ENCODE measurements at regions not wholly inside any gene's neighbourhood (a gene's known extent, or its start where the extent isn't known, plus 50 kb on each side); places are given as distances from the start of the nearest gene placed in this dataset.

GRCh38 chr2:82525744-82526143 is 1933.3 kb downstream of the SUCLG1 start:
- no peaks in the 10 kb centered on the region for H3K27me3 ChIP-seq (ENCODE audit: low read depth)
- no peak for DNase-seq
- H3K9me3 ChIP-seq (replicated peaks), result peaks cover 3% of the 10 kb centered on the region
- H3K4me1 ChIP-seq, result no peaks in the 10 kb centered on the region
- intact Hi-C loops (cut with micrococcal nuclease), result no loop called here
- TF ChIP-seq CTCF (IDR thresholded peaks at IDR 0.05; ENCODE audit: borderline replicate concordance), result no peak
- no peak overlapping the region for H3K4me3 ChIP-seq
- H3K36me3 ChIP-seq, result no peaks in the 10 kb centered on the region
- no peak overlapping the region for H3K27ac ChIP-seq (replicated peaks)

GRCh38 chr2:82524826-82525225 is 1934.3 kb downstream of the SUCLG1 start:
- intact Hi-C loops (cut with micrococcal nuclease), result no loop called here
- Histone ChIP-seq H3K9me3 (replicated peaks) (peaks cover 3% of the 10 kb centered on the region), H3K36me3 (no peaks in the 10 kb centered on the region), H3K4me1 (no peaks in the 10 kb centered on the region), H3K27me3 (ENCODE audit: low read depth) (no peaks in the 10 kb centered on the region), H3K4me3 (no peak overlapping the region), H3K27ac (replicated peaks) (no peak overlapping the region)
- no peak for TF ChIP-seq CTCF (IDR thresholded peaks at IDR 0.05; ENCODE audit: borderline replicate concordance)
- no peak for DNase-seq

- Histone ChIP-seq H3K4me1 (no peaks in the 10 kb centered on the region), H3K27ac (replicated peaks) (no peak overlapping the region), H3K4me3 (no peak overlapping the region), H3K36me3 (no peaks in the 10 kb centered on the region), H3K27me3 (ENCODE audit: low read depth) (no peaks in the 10 kb centered on the region), H3K9me3 (replicated peaks) (no peaks in the 10 kb centered on the region)
- intact Hi-C loops (cut with micrococcal nuclease), result no loop called here
- no peak for DNase-seq
- no peak for TF ChIP-seq CTCF (IDR thresholded peaks at IDR 0.05; ENCODE audit: borderline replicate concordance)
These were observed 1947.2 kb downstream of the SUCLG1 start for GRCh38 chr2:82511894-82512293.

- H3K27me3 ChIP-seq (ENCODE audit: low read depth), result no peaks in the 10 kb centered on the region
- H3K4me1 ChIP-seq, result no peaks in the 10 kb centered on the region
- peaks cover 4% of the 10 kb centered on the region for H3K9me3 ChIP-seq (replicated peaks)
- intact Hi-C loops (cut with micrococcal nuclease), result no loop called here
- no peak for DNase-seq
- no peak overlapping the region for H3K27ac ChIP-seq (replicated peaks)
- H3K36me3 ChIP-seq, result no peaks in the 10 kb centered on the region
- no peak overlapping the region for H3K4me3 ChIP-seq
- TF ChIP-seq CTCF (IDR thresholded peaks at IDR 0.05; ENCODE audit: borderline replicate concordance), result no peak
These were observed 1950.4 kb downstream of the SUCLG1 start for GRCh38 chr2:82508702-82509101.

- intact Hi-C loops (cut with micrococcal nuclease), result no loop called here
- Histone ChIP-seq H3K36me3 (no peaks in the 10 kb centered on the region), H3K4me1 (no peaks in the 10 kb centered on the region), H3K27ac (replicated peaks) (no peak overlapping the region), H3K27me3 (ENCODE audit: low read depth) (no peaks in the 10 kb centered on the region), H3K9me3 (replicated peaks) (peaks cover 9% of the 10 kb centered on the region), H3K4me3 (no peak overlapping the region)
- no peak for DNase-seq
- no peak for TF ChIP-seq CTCF (IDR thresholded peaks at IDR 0.05; ENCODE audit: borderline replicate concordance)
These were observed 1951.4 kb downstream of the SUCLG1 start for GRCh38 chr2:82507657-82508056.

- TF ChIP-seq CTCF (IDR thresholded peaks at IDR 0.05; ENCODE audit: borderline replicate concordance), result no peak
- Histone ChIP-seq H3K36me3 (no peaks in the 10 kb centered on the region), H3K9me3 (replicated peaks) (peaks cover 39% of the 10 kb centered on the region), H3K27ac (replicated peaks) (no peak overlapping the region), H3K27me3 (ENCODE audit: low read depth) (no peaks in the 10 kb centered on the region), H3K4me3 (no peak overlapping the region), H3K4me1 (no peaks in the 10 kb centered on the region)
- DNase-seq, result no peak
- intact Hi-C loops (cut with micrococcal nuclease), result no loop called here
These were observed 1957.9 kb downstream of the SUCLG1 start for GRCh38 chr2:82501217-82501616.

Measured in left ventricle myocardium inferior (tissue), 1 donor.